ENCODE measurements at regions not wholly inside any gene's neighbourhood (a gene's known extent, or its start where the extent isn't known, plus 50 kb on each side); places are given as distances from the start of the nearest gene placed in this dataset.

GRCh38 chr12:24696800-24697199 lies 252.1 kb downstream of the BCAT1 start:
- Histone ChIP-seq H3K4me1 (ENCODE audit: control insufficient read depth, extremely low read depth, insufficient read depth, low read length) (no peaks in the 10 kb centered on the region), H3K9me3 (replicated peaks; ENCODE audit: control insufficient read depth, insufficient read depth, low read length) (no peaks in the 10 kb centered on the region), H3K9ac (replicated peaks; ENCODE audit: extremely low read depth, insufficient read depth, low read length) (no peak overlapping the region), H3K79me2 (ENCODE audit: control insufficient read depth, insufficient read depth, low read length) (no peaks in the 10 kb centered on the region), H3K4me3 (replicated peaks in 1 of 3; ENCODE audit: insufficient read depth in 1 of 3, low read depth in 1 of 3, low read length in 3 of 3) (no peak overlapping the region), H3K9me1 (replicated peaks; ENCODE audit: control insufficient read depth, extremely low read depth, insufficient read depth, low read length) (no peaks in the 10 kb centered on the region), H3K27ac (ENCODE audit: insufficient read depth, low read depth, low read length) (no peak overlapping the region), H4K20me1 (replicated peaks; ENCODE audit: control insufficient read depth, extremely low read depth, insufficient read depth, low read length) (no peaks in the 10 kb centered on the region), H3K4me2 (ENCODE audit: insufficient read depth, low read length) (no peak overlapping the region), H3K27me3 (ENCODE audit: control insufficient read depth in 2 of 2, insufficient read depth in 2 of 2, low read length in 2 of 2) (no peaks in the 10 kb centered on the region), H2AFZ (ENCODE audit: low read depth, low read length) (no peak overlapping the region), H3K36me3 (ENCODE audit: control insufficient read depth in 2 of 2, extremely low read depth in 1 of 2, insufficient read depth in 2 of 2, low read length in 2 of 2) (no peaks in the 10 kb centered on the region)
- DNase-seq (ENCODE audit: low read depth, low spot score) (no peak), FAIRE-seq (no peak)
- no peak for TF ChIP-seq FOS (IDR thresholded peaks at IDR 0.05; ENCODE audit: borderline replicate concordance, insufficient read depth, low read length)
- TF ChIP-seq CTCF (IDR thresholded peaks at IDR 0.05; ENCODE audit: extremely low read depth in 1 of 2, insufficient read depth in 1 of 2, low read depth in 1 of 2, low read length in 2 of 2) = no peak
- no peak for TF ChIP-seq GATA2 (IDR thresholded peaks at IDR 0.05; ENCODE audit: insufficient read depth, insufficient read length, low read depth, low read length)
- no peak for TF ChIP-seq MAX (IDR thresholded peaks at IDR 0.05; ENCODE audit: insufficient read depth, insufficient read length)
- no peak for TF ChIP-seq POLR2A (IDR thresholded peaks at IDR 0.05; ENCODE audit: low read depth, low read length)
- TF ChIP-seq EZH2 (IDR thresholded peaks at IDR 0.05; ENCODE audit: borderline replicate concordance, low read depth, low read length, severe bottlenecking) = no peak
- TF ChIP-seq POLR2AphosphoS5 (IDR thresholded peaks at IDR 0.05; ENCODE audit: insufficient read depth, low read depth, low read length) = no peak
- TF ChIP-seq MYC (IDR thresholded peaks at IDR 0.05; ENCODE audit: low read depth, low read length) = no peak
- no peak for TF ChIP-seq JUN (IDR thresholded peaks at IDR 0.05; ENCODE audit: borderline replicate concordance, insufficient read depth, insufficient read length, low read depth)
- dilution Hi-C loops (cut with MboI; ENCODE audit: extremely low pct_ligation_motif_present, low sequenced_read_pairs) = no loop called here
- intact Hi-C loops (cut with micrococcal nuclease) = no loop called here
- no TSS peak for BruUV-seq (replicated peaks)
- ChIA-PET POLR2A (no interaction called here), CTCF (no interaction called here)
